ENCODE measurements at regions not wholly inside any gene's neighbourhood (a gene's known extent, or its start where the extent isn't known, plus 50 kb on each side); places are given as distances from the start of the nearest gene placed in this dataset.
"Not testable (repeated sequence)": the region's sequence is repeated elsewhere in the genome, so short reads cannot be mapped to it uniquely, and the experiment has no call there.

- Histone ChIP-seq H3K4me3 (ENCODE audit: low read length) (peak overlapping the region; percentile 44), H3K27ac (ENCODE audit: low read depth in 1 of 2, low read length in 2 of 2) (no peak overlapping the region), H3K9me3 (ENCODE audit: control insufficient read depth in 1 of 2, insufficient read depth in 1 of 2, low read length in 2 of 2) (peaks cover 5 to 15% of the 10 kb centered on the region in 2 experiments), H3K4me1 (ENCODE audit: insufficient read depth, low read length) (no peaks in the 10 kb centered on the region), H3K27me3 (ENCODE audit: control insufficient read depth in 1 of 2, insufficient read depth in 2 of 2, low read length in 2 of 2) (no peaks in the 10 kb centered on the region), H3K36me3 (ENCODE audit: insufficient read depth, low read length) (no peaks in the 10 kb centered on the region)
- intact Hi-C loops (cut with DNase I, micrococcal nuclease) = no loop called here
- no peaks in the 10 kb centered on the region for H3K27me3 Mint-ChIP-seq
- POLR2A ChIA-PET = no interaction called here
- ATAC-seq (ENCODE audit: poor library complexity) = peak; percentile 29
- peaks cover 21% of the 10 kb centered on the region for H3K9me3 Mint-ChIP-seq
- H3K4me3 Mint-ChIP-seq = peak overlapping the region; percentile 55
- no peaks in the 10 kb centered on the region for H3K36me3 Mint-ChIP-seq (ENCODE audit: low read depth)
- no peak for TF ChIP-seq CTCF (IDR thresholded peaks at IDR 0.05)
- DNase-seq = peak in 5 of 14 experiments; percentile 4 to 30 (median 17)
- CTCF ChIA-PET = no interaction called here
- H3K27ac Mint-ChIP-seq = no peak overlapping the region
- no peaks in the 10 kb centered on the region for H3K4me1 Mint-ChIP-seq (ENCODE audit: low read depth)
These were observed 2177.4 kb upstream of the DEFB115 start for GRCh38 chr20:29079769-29080690.

GRCh38 chr20:29081712-29082111 lies 2175.8 kb upstream of the DEFB115 start:
- peaks cover 22% of the 10 kb centered on the region for H3K9me3 Mint-ChIP-seq
- POLR2A ChIA-PET; H3K36me3 Mint-ChIP-seq (ENCODE audit: low read depth); CTCF ChIA-PET; DNase-seq; H3K4me3 ChIP-seq (ENCODE audit: low read length); H3K4me1 ChIP-seq (ENCODE audit: insufficient read depth, low read length); intact Hi-C loops (cut with DNase I, micrococcal nuclease); ATAC-seq (ENCODE audit: poor library complexity); H3K27me3 Mint-ChIP-seq; H3K4me1 Mint-ChIP-seq (ENCODE audit: low read depth); H3K27ac ChIP-seq (ENCODE audit: low read depth in 1 of 2, low read length in 2 of 2); H3K4me3 Mint-ChIP-seq; H3K36me3 ChIP-seq (ENCODE audit: insufficient read depth, low read length); H3K27me3 ChIP-seq (ENCODE audit: control insufficient read depth in 1 of 2, insufficient read depth in 2 of 2, low read length in 2 of 2); H3K27ac Mint-ChIP-seq: not testable (repeated sequence)
- H3K9me3 ChIP-seq (ENCODE audit: control insufficient read depth in 1 of 2, insufficient read depth in 1 of 2, low read length in 2 of 2) = peaks cover 5 to 21% of the 10 kb centered on the region in 2 experiments

- DNase-seq = no peak
- no peak overlapping the region for H3K4me3 Mint-ChIP-seq
- H3K27me3 Mint-ChIP-seq = no peaks in the 10 kb centered on the region
- no peak overlapping the region for H3K27ac ChIP-seq (ENCODE audit: low read depth in 1 of 2, low read length in 2 of 2)
- H3K36me3 ChIP-seq (ENCODE audit: insufficient read depth, low read length) = no peaks in the 10 kb centered on the region
- no peaks in the 10 kb centered on the region for H3K4me1 ChIP-seq (ENCODE audit: insufficient read depth, low read length)
- ATAC-seq (ENCODE audit: poor library complexity) = no peak
- no peak overlapping the region for H3K27ac Mint-ChIP-seq
- H3K27me3 ChIP-seq (ENCODE audit: control insufficient read depth in 1 of 2, insufficient read depth in 2 of 2, low read length in 2 of 2) = no peaks in the 10 kb centered on the region
- H3K4me1 Mint-ChIP-seq (ENCODE audit: low read depth) = no peaks in the 10 kb centered on the region
- peaks cover 22% of the 10 kb centered on the region for H3K9me3 Mint-ChIP-seq
- ChIA-PET POLR2A (no interaction called here), CTCF (no interaction called here)
- peaks cover 3 to 12% of the 10 kb centered on the region in 2 experiments for H3K9me3 ChIP-seq (ENCODE audit: control insufficient read depth in 1 of 2, insufficient read depth in 1 of 2, low read length in 2 of 2)
- intact Hi-C loops (cut with DNase I, micrococcal nuclease) = no loop called here
- H3K36me3 Mint-ChIP-seq (ENCODE audit: low read depth) = no peaks in the 10 kb centered on the region
- no peak overlapping the region for H3K4me3 ChIP-seq (ENCODE audit: low read length)
- no peak for TF ChIP-seq CTCF (IDR thresholded peaks at IDR 0.05)
These were observed 2171.8 kb upstream of the DEFB115 start for GRCh38 chr20:29085625-29086024.

GRCh38 chr20:29086145-29086718 lies 2171.2 kb upstream of the DEFB115 start:
- peaks cover 3 to 13% of the 10 kb centered on the region in 2 experiments for H3K9me3 ChIP-seq (ENCODE audit: control insufficient read depth in 1 of 2, insufficient read depth in 1 of 2, low read length in 2 of 2)
- H3K27ac Mint-ChIP-seq; CTCF ChIA-PET; H3K4me1 Mint-ChIP-seq (ENCODE audit: low read depth); H3K27me3 Mint-ChIP-seq; H3K36me3 ChIP-seq (ENCODE audit: insufficient read depth, low read length); DNase-seq; H3K27me3 ChIP-seq (ENCODE audit: control insufficient read depth in 1 of 2, insufficient read depth in 2 of 2, low read length in 2 of 2); H3K4me3 ChIP-seq (ENCODE audit: low read length); ATAC-seq (ENCODE audit: poor library complexity); H3K4me1 ChIP-seq (ENCODE audit: insufficient read depth, low read length); H3K27ac ChIP-seq (ENCODE audit: low read depth in 1 of 2, low read length in 2 of 2); H3K36me3 Mint-ChIP-seq (ENCODE audit: low read depth); H3K4me3 Mint-ChIP-seq; POLR2A ChIA-PET; intact Hi-C loops (cut with DNase I, micrococcal nuclease): not testable (repeated sequence)
- H3K9me3 Mint-ChIP-seq = peaks cover 24% of the 10 kb centered on the region

Data from CD4-positive, alpha-beta T cell (primary cell).